Panc1 (cell line): ENCODE measurements at regions not wholly inside any gene's neighbourhood (a gene's known extent, or its start where the extent isn't known, plus 50 kb on each side); places are given as distances from the start of the nearest gene placed in this dataset.
"Not testable (repeated sequence)": the region's sequence is repeated elsewhere in the genome, so short reads cannot be mapped to it uniquely, and the experiment has no call there.

Experiments
- ATAC-seq: fragments of 200-7000 bp; cut with Tn5 transposase; 2 replicates; pipeline ENCODE4 v1.9.1; 2020; ENCODE audit warnings: mild to moderate bottlenecking, moderate library complexity
- BruUV-seq: library from RNA; stranded (reverse); fragments of 400-500 nt; replicated peaks from 2 replicates; lab custom pipeline; 2021; lab: Mats Ljungman, UMichigan
- CTCF ChIA-PET: fragments of 300-600 bp; sonication (Branson Sonifier 250); formaldehyde crosslinking; loops from one replicate; lab custom pipeline; 2022; ENCODE audit warnings: antibody characterized with exemption; lab: Charles Lee
- POLR2A ChIA-PET: fragments of 300-600 bp; sonication (Branson Sonifier 250); formaldehyde crosslinking; loops from one replicate; lab custom pipeline; 2022; ENCODE audit warnings: antibody characterized with exemption; lab: Charles Lee
- DNase-seq: peaks from one replicate; pipeline ENCODE4 v3.0.0-alpha.2; 2010; ENCODE audit warnings: low read depth, low spot score
- H3K27ac ChIP-seq: 2 replicates; pipeline ENCODE4 v1.5.1; 2011; ENCODE audit warnings: mild to moderate bottlenecking, low read length, inconsistent platforms
- H3K27me3 ChIP-seq: fragments of 200-500 bp; sonication (Bioruptor generic); 2 replicates; pipeline ENCODE4 v1.6.0; 2014; ENCODE audit warnings: low read length, inconsistent platforms; ENCODE audit not compliant: control insufficient read depth, insufficient read depth
- H3K36me3 ChIP-seq: fragments of 200-500 bp; sonication (Bioruptor generic); 2 replicates; pipeline ENCODE4 v1.5.1; 2014; ENCODE audit warnings: inconsistent platforms, mild to moderate bottlenecking, low read length, moderate library complexity; ENCODE audit not compliant: control insufficient read depth, insufficient read depth
- H3K4me1 ChIP-seq: 2 replicates; pipeline ENCODE4 v1.5.1; 2011; ENCODE audit warnings: inconsistent platforms, mild to moderate bottlenecking, low read length, moderate library complexity; ENCODE audit not compliant: control insufficient read depth, insufficient read depth
- H3K4me3 ChIP-seq, 2 experiments: 2 replicates each; pipeline ENCODE4 v1.5.1; 2011 to 2012; ENCODE audit warnings: low read depth in 2 of 2, low read length in 2 of 2, mild to moderate bottlenecking in 2 of 2, inconsistent platforms in 1 of 2, moderate library complexity in 1 of 2
- H3K9me3 ChIP-seq: fragments of 200-500 bp; sonication (Bioruptor generic); 2 replicates; pipeline ENCODE4 v1.5.1; 2014; ENCODE audit warnings: low read depth, mild to moderate bottlenecking, inconsistent platforms, low read length, moderate library complexity; ENCODE audit not compliant: control insufficient read depth, insufficient read depth
- POLR2AphosphoS5 ChIP-seq: IDR thresholded peaks from 2 replicates; pipeline ENCODE4 v1.6.1; 2012; ENCODE audit warnings: mild to moderate bottlenecking, low read depth, low read length, moderate library complexity
- SIN3A ChIP-seq: IDR thresholded peaks from 2 replicates; pipeline ENCODE4 v1.6.1; 2012; ENCODE audit warnings: low read depth, mild to moderate bottlenecking, low read length, moderate library complexity, borderline replicate concordance; ENCODE audit not compliant: insufficient read depth
- TCF7L2 ChIP-seq: IDR thresholded peaks from 2 replicates; pipeline ENCODE4 v1.6.1; 2011; ENCODE audit warnings: mild to moderate bottlenecking, low read depth, low read length, inconsistent platforms
- in situ Hi-C: cut with HindIII; loops from 2 replicates; pipeline ENCODE4 v1.10.0; 2016; ENCODE audit warnings: low sequenced_read_pairs, low pct_unique_long_range_greater_than_20kb
- intact Hi-C: fragments of 100-400 bp; cut with micrococcal nuclease; formaldehyde crosslinking; loops from one replicate; pipeline ENCODE4 v1.10.0; 2022; ENCODE audit not compliant: unreplicated experiment
- TF ChIP-seq, protein P1 (sequence below), 2 experiments: IDR thresholded peaks; 2 replicates each; pipeline ENCODE4 v1.6.1; 2011 to 2012; ENCODE audit warnings: low read depth in 2 of 2, control low read depth in 1 of 2, low read length in 1 of 2, mild to moderate bottlenecking in 1 of 2, moderate library complexity in 1 of 2; ENCODE audit not compliant: insufficient read depth in 1 of 2
- TF ChIP-seq, protein P2 (sequence below): fragments of 450-650 bp; IDR thresholded peaks from 2 replicates; pipeline ENCODE4 v1.5.1; 2017; ENCODE audit warnings: mild to moderate bottlenecking

DNA sequence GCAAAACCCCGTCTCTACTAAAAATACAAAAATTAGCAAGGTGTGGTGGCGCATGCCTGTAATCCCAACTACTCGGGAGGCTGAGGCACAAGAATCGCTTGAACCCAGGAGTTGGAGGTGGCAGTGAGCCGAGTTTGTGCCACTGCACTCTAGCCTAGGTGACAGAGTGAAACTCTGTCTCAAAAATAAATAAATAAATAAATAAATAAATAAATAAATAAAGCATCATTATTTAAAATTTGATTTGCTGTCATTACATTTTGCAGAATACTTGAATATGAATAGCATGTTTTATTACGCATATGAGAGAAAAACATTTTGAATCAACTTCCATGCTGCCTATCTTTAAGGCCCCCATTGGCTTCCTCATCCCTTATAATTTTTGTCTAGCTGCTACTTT lies 53.4 kb upstream of the MED14 start:
- not testable (repeated sequence) for DNase-seq

DNA sequence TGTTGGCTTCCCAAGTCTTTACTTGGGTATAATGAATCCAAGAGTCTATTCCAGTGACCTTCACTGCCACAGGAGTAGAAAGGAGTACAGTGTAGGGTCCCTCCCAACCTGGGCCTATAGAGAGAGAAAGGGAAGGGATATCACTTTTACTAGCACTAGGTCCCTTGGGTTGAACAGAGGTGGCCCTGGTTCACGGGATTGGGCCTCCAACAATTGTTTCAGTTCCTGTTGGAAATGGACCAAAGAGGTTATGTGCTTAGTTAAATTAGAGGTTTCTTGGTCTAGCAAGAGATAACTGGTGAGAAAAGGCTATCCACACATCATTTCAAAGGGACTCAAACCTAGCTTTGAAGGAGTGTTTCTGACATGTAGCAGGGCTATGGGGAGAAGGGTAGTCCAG lies 57.1 kb upstream of the MED14 start:
- in situ Hi-C loops (no loop called here), intact Hi-C loops (no loop called here)
- POLR2A ChIA-PET: no interaction called here
- Histone ChIP-seq H3K27me3 (no peaks in the 10 kb centered on the region), H3K27ac (no peak overlapping the region), H3K9me3 (no peaks in the 10 kb centered on the region), H3K4me1 (no peaks in the 10 kb centered on the region), H3K4me3 (no peak overlapping the region), H3K36me3 (no peaks in the 10 kb centered on the region)
- no peak for TF ChIP-seq TCF7L2
- TF ChIP-seq, protein P1, sequence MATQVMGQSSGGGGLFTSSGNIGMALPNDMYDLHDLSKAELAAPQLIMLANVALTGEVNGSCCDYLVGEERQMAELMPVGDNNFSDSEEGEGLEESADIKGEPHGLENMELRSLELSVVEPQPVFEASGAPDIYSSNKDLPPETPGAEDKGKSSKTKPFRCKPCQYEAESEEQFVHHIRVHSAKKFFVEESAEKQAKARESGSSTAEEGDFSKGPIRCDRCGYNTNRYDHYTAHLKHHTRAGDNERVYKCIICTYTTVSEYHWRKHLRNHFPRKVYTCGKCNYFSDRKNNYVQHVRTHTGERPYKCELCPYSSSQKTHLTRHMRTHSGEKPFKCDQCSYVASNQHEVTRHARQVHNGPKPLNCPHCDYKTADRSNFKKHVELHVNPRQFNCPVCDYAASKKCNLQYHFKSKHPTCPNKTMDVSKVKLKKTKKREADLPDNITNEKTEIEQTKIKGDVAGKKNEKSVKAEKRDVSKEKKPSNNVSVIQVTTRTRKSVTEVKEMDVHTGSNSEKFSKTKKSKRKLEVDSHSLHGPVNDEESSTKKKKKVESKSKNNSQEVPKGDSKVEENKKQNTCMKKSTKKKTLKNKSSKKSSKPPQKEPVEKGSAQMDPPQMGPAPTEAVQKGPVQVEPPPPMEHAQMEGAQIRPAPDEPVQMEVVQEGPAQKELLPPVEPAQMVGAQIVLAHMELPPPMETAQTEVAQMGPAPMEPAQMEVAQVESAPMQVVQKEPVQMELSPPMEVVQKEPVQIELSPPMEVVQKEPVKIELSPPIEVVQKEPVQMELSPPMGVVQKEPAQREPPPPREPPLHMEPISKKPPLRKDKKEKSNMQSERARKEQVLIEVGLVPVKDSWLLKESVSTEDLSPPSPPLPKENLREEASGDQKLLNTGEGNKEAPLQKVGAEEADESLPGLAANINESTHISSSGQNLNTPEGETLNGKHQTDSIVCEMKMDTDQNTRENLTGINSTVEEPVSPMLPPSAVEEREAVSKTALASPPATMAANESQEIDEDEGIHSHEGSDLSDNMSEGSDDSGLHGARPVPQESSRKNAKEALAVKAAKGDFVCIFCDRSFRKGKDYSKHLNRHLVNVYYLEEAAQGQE (IDR thresholded peaks at IDR 0.05; ENCODE audit: insufficient read depth in 1 of 2, low read depth in 2 of 2, low read length in 1 of 2): no peak
- no peak for TF ChIP-seq POLR2AphosphoS5
- TF ChIP-seq, protein P2, sequence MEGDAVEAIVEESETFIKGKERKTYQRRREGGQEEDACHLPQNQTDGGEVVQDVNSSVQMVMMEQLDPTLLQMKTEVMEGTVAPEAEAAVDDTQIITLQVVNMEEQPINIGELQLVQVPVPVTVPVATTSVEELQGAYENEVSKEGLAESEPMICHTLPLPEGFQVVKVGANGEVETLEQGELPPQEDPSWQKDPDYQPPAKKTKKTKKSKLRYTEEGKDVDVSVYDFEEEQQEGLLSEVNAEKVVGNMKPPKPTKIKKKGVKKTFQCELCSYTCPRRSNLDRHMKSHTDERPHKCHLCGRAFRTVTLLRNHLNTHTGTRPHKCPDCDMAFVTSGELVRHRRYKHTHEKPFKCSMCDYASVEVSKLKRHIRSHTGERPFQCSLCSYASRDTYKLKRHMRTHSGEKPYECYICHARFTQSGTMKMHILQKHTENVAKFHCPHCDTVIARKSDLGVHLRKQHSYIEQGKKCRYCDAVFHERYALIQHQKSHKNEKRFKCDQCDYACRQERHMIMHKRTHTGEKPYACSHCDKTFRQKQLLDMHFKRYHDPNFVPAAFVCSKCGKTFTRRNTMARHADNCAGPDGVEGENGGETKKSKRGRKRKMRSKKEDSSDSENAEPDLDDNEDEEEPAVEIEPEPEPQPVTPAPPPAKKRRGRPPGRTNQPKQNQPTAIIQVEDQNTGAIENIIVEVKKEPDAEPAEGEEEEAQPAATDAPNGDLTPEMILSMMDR: no peak
- TF ChIP-seq SIN3A: no peak
- DNase-seq (no peak), ATAC-seq (no peak)
- no TSS peak for BruUV-seq
- CTCF ChIA-PET: no interaction called here

More for the DNA sequence above, 53.4 kb upstream of the MED14 start:
- H3K9me3 ChIP-seq, H3K27me3 ChIP-seq, H3K4me3 ChIP-seq, BruUV-seq, CTCF ChIA-PET, H3K36me3 ChIP-seq, in situ Hi-C loops, POLR2A ChIA-PET, intact Hi-C loops, H3K4me1 ChIP-seq, ATAC-seq, H3K27ac ChIP-seq: not testable (repeated sequence)

DNA sequence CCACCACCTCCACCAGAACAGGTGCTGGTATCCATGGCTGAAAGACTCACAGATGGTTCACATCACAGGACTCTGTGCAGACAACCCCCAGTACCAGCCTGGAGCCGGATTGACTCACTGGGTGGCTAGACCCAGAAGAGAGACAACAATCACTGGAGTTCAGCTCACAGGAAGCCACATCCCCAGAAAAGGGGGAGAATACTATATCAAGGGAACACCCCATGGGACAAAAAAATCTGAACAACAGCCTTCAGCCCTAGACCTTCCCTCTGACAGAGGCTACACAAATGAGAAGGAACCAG lies 59.4 kb upstream of the MED14 start:
- CTCF ChIA-PET: interaction anchor here (1.2 kb wide), 1 partner anchor 20 kb away, joined by 12 read pairs; no protein-coding TSS in a partner anchor
- H3K4me3 ChIP-seq, H3K36me3 ChIP-seq, DNase-seq, H3K27me3 ChIP-seq, H3K9me3 ChIP-seq, ATAC-seq, POLR2A ChIA-PET, BruUV-seq, in situ Hi-C loops, H3K4me1 ChIP-seq, H3K27ac ChIP-seq: not testable (repeated sequence)
- intact Hi-C loops: loop anchor here (5.0 kb wide), 1 partner anchor 142 kb away; no protein-coding TSS in a partner anchor

DNA sequence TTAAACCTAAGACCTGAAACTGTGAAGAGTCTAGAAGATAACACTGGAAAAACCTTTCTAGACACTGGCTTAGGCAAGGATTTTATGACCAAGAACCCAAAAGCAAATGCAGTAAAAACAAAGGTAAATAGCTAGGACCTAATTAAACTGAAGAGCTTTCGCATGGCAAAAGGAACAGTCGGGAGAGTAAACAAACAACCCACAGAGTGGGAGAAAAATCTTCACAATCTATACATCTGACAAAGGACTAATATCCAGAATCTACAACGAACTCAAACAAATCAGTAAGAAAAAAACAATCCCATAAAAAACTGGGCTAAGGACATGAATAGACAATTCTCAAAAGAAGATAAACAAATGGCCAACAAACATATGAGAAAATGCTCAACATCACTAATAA lies 64.4 kb upstream of the MED14 start:
- H3K4me3 ChIP-seq, CTCF ChIA-PET, H3K27ac ChIP-seq, H3K27me3 ChIP-seq, H3K4me1 ChIP-seq, H3K36me3 ChIP-seq, BruUV-seq, ATAC-seq, DNase-seq, POLR2A ChIA-PET, in situ Hi-C loops, H3K9me3 ChIP-seq: not testable (repeated sequence)
- intact Hi-C loops: loop anchor here (5.0 kb wide), 1 partner anchor 147 kb away; no protein-coding TSS in a partner anchor
